ENCODE measurements at regions not wholly inside any gene's neighbourhood (a gene's known extent, or its start where the extent isn't known, plus 50 kb on each side); places are given as distances from the start of the nearest gene placed in this dataset.
A peak's percentile ranks its signal among the peaks of the same experiment; 100 is the strongest.
"Not testable (repeated sequence)": the region's sequence is repeated elsewhere in the genome, so short reads cannot be mapped to it uniquely, and the experiment has no call there.

DNA sequence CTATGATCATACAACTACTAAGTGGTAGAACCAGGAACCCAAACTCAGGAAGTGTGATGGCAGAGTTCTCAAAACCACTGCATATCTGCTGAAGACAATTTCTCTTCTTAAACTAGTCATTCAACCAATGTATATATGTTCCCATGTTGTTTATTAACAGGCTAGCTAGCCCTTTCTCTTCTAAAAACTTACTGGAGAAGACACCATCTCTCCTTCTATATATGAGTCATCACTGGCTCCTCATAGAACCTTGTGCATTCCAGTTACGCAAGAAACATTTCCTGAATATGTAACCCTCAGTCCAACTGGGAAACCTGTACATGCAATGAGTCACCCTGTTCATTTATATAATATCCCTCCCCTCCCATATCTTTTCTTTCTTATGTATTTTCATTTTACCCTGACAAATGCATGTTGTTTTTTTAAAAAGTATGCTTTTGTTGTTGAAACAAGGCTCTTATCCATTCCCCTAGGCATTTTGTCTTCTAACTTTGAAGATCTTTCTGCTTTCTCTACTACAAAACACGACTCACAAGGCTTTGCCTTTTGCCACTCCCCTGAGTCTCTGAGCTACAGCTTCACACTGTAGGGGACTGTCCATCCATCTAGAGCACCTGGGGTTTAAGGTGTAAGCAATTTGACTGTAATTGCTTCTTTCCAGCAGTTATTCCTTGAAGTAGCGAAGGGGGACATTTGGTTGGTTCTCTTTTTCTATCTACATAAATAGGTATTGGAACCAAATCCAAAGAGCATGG is 119.5 kb downstream of the ANXA1 start:
- ATAC-seq: no peak
- Mint-ChIP-seq H3K4me3 (no peak overlapping the region), H3K9me3 (no peaks in the 10 kb centered on the region), H3K27ac (no peak overlapping the region), H3K4me1 (no peaks in the 10 kb centered on the region), H3K36me3 (no peaks in the 10 kb centered on the region)
- DNase-seq (ENCODE audit: low spot score in 2 of 2): no peak

GRCh38 chr9:73280113-73280512 is 128.4 kb downstream of the ANXA1 start:
- DNase-seq (ENCODE audit: low spot score in 2 of 2) (no peak), ATAC-seq (no peak)
- Mint-ChIP-seq H3K4me3 (no peak overlapping the region), H3K36me3 (no peaks in the 10 kb centered on the region), H3K9me3 (peaks cover 3% of the 10 kb centered on the region), H3K4me1 (no peaks in the 10 kb centered on the region), H3K27ac (no peak overlapping the region)

- no peak for DNase-seq (ENCODE audit: low spot score in 2 of 2)
- no peak overlapping the region for H3K4me3 Mint-ChIP-seq
- H3K4me1 Mint-ChIP-seq: no peaks in the 10 kb centered on the region
- H3K36me3 Mint-ChIP-seq: no peaks in the 10 kb centered on the region
- ATAC-seq: peak; percentile 13
- no peak overlapping the region for H3K27ac Mint-ChIP-seq
- peaks cover 3% of the 10 kb centered on the region for H3K9me3 Mint-ChIP-seq
These were observed 132.7 kb downstream of the ANXA1 start for GRCh38 chr9:73284377-73284776.

DNA sequence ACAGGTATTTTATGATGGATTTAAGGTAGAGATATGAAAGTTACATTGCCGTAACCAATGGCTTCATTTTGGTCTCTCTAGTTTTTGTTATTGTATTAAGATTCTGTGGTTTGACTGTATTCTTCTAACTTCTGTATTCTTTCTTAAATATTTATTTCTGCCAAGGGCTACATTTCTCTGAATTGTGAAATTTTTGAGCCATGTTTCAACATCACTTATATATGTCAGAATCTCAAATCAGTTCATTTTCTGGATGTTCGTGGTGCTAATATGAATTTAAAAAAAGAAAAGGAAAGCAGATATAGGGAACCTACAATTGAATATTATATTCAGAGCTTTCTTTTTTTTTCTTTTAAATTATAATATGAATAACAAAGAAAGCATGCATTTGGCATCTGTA is 142.7 kb downstream of the ANXA1 start:
- Mint-ChIP-seq H3K4me3 (no peak overlapping the region), H3K36me3 (no peaks in the 10 kb centered on the region), H3K27ac (no peak overlapping the region), H3K9me3 (peaks cover 4% of the 10 kb centered on the region), H3K4me1 (no peaks in the 10 kb centered on the region)
- DNase-seq (ENCODE audit: low spot score in 2 of 2): no peak
- no peak for ATAC-seq

DNA sequence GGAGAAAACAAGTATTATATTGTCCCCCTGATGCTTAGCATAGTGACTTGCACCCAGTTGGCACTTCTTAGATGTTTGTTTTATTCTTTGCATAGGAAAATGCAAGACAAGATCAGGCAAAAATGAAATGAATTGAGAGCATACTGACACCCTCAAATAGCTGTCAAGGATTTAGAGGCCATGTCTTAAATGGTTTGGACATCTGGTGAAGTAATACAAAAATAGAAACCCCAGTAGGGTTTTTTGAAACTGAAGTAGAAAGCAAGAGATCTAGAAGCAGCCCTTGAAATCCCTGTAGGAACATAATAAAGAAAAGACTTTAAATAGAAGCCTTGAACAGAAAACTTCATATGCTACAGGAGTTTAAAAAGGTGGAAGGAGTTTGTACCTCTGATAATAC is 174.3 kb downstream of the ANXA1 start:
- Mint-ChIP-seq H3K36me3 (no peaks in the 10 kb centered on the region), H3K4me3 (no peak overlapping the region), H3K27ac (no peak overlapping the region), H3K4me1 (no peaks in the 10 kb centered on the region), H3K9me3 (peaks cover 6% of the 10 kb centered on the region)
- no peak for ATAC-seq
- DNase-seq (ENCODE audit: low spot score in 2 of 2): no peak

GRCh38 chr9:73327149-73327548 is 175.5 kb downstream of the ANXA1 start:
- ATAC-seq (no peak), DNase-seq (ENCODE audit: low spot score in 2 of 2) (no peak)
- no peaks in the 10 kb centered on the region for H3K36me3 Mint-ChIP-seq
- no peaks in the 10 kb centered on the region for H3K4me1 Mint-ChIP-seq
- H3K27ac Mint-ChIP-seq: no peak overlapping the region
- H3K9me3 Mint-ChIP-seq: peaks cover 6% of the 10 kb centered on the region
- H3K4me3 Mint-ChIP-seq: no peak overlapping the region

GRCh38 chr9:73337182-73337581 is 185.5 kb downstream of the ANXA1 start:
- H3K36me3 Mint-ChIP-seq, H3K4me3 Mint-ChIP-seq: not testable (repeated sequence)

DNA sequence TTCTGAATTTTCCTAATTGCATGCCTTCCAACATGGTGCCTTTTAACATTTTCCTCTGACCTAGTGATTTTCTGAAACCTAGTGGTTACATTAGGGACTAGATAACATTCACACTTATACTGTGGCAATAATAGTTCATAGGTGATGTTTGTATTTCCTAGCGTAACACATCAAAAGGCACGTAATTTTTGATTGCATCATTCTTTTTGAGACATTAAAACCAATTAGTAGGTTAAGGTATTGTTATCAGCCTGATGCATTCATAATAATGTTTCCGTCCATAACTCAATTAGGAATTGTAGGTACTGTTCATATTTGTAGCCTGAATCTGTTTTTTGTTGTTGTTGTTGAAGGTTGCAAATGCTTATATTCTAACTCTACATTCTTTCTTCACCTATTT is 192.4 kb downstream of the ANXA1 start:
- Mint-ChIP-seq H3K36me3 (no peaks in the 10 kb centered on the region), H3K4me1 (no peaks in the 10 kb centered on the region), H3K4me3 (no peak overlapping the region), H3K9me3 (no peaks in the 10 kb centered on the region), H3K27ac (no peak overlapping the region)
- DNase-seq (ENCODE audit: low spot score in 2 of 2) (no peak), ATAC-seq (no peak)

More at GRCh38 chr9:73337182-73337581, 185.5 kb downstream of the ANXA1 start:
- H3K9me3 Mint-ChIP-seq; H3K4me1 Mint-ChIP-seq; ATAC-seq; H3K27ac Mint-ChIP-seq; DNase-seq (ENCODE audit: low spot score in 2 of 2): not testable (repeated sequence)

- no peaks in the 10 kb centered on the region for H3K36me3 Mint-ChIP-seq
- ATAC-seq (no peak), DNase-seq (ENCODE audit: low spot score in 2 of 2) (no peak)
- no peak overlapping the region for H3K4me3 Mint-ChIP-seq
- no peak overlapping the region for H3K27ac Mint-ChIP-seq
- peaks cover 3% of the 10 kb centered on the region for H3K9me3 Mint-ChIP-seq
- no peaks in the 10 kb centered on the region for H3K4me1 Mint-ChIP-seq
These were observed 195.5 kb downstream of the ANXA1 start for GRCh38 chr9:73347123-73347522.

DNA sequence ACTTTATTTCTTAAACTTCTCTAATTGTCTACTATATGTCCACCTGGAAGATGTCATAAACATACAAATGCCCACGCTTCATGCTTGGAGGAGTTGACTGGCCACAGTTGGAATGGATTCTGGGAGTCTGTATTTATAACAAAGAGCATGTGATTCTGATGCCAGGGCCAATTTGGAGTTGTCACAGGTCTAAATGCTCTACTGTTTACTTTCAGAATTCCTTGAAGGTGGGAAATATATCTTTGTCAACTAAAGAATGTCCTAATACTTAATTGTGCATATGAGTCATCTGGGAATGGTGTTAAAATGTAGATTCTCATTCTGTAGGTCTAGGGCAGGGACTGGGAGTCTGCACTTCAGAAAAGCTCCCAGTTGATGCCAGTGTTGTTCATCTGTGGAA is 196.1 kb downstream of the ANXA1 start:
- no peak overlapping the region for H3K27ac Mint-ChIP-seq
- no peaks in the 10 kb centered on the region for H3K4me1 Mint-ChIP-seq
- no peaks in the 10 kb centered on the region for H3K36me3 Mint-ChIP-seq
- H3K4me3 Mint-ChIP-seq: no peak overlapping the region
- H3K9me3 Mint-ChIP-seq: peaks cover 3% of the 10 kb centered on the region
- DNase-seq (ENCODE audit: low spot score in 2 of 2) (no peak), ATAC-seq (no peak)

- no peaks in the 10 kb centered on the region for H3K36me3 Mint-ChIP-seq
- DNase-seq (ENCODE audit: low spot score in 2 of 2) (no peak), ATAC-seq (no peak)
- peaks cover 3% of the 10 kb centered on the region for H3K9me3 Mint-ChIP-seq
- no peaks in the 10 kb centered on the region for H3K4me1 Mint-ChIP-seq
- H3K4me3 Mint-ChIP-seq: no peak overlapping the region
- no peak overlapping the region for H3K27ac Mint-ChIP-seq
These were observed 196.8 kb downstream of the ANXA1 start for GRCh38 chr9:73348471-73348870.

- Mint-ChIP-seq H3K4me1 (no peaks in the 10 kb centered on the region), H3K27ac (no peak overlapping the region), H3K4me3 (no peak overlapping the region), H3K9me3 (peaks cover 3% of the 10 kb centered on the region), H3K36me3 (no peaks in the 10 kb centered on the region)
- no peak for ATAC-seq
- DNase-seq (ENCODE audit: low spot score in 2 of 2): no peak
These were observed 197.8 kb downstream of the ANXA1 start for GRCh38 chr9:73349476-73349875.

- ATAC-seq (no peak), DNase-seq (ENCODE audit: low spot score in 2 of 2) (no peak)
- Mint-ChIP-seq H3K4me3 (no peak overlapping the region), H3K27ac (no peak overlapping the region), H3K4me1 (no peaks in the 10 kb centered on the region), H3K9me3 (no peaks in the 10 kb centered on the region), H3K36me3 (no peaks in the 10 kb centered on the region)
These were observed 205.9 kb downstream of the ANXA1 start for GRCh38 chr9:73357607-73358006.

GRCh38 chr9:73370053-73370452 is 218.4 kb downstream of the ANXA1 start:
- no peak for ATAC-seq
- no peak overlapping the region for H3K27ac Mint-ChIP-seq
- DNase-seq (ENCODE audit: low spot score in 2 of 2): no peak

DNA sequence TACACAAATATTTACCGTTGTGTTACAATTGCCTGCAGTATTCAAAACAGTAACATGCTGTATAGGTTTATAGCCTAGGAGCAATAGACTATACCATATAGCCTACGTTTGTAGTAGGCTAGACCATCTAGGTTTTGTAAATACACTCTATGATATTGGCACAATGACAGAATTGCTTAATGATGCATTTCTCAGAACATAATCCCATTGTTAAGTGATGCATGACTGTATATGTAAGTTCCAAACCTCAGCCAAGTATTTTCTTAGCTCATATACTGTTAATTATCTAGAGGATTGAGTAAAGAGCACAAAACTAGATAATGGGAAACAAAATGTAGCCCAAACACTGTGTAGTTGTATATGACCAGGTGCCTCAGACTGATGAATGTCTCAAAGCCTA is 220.1 kb downstream of the ANXA1 start:
- Mint-ChIP-seq H3K9me3 (peaks cover 2% of the 10 kb centered on the region), H3K27ac (no peak overlapping the region), H3K36me3 (no peaks in the 10 kb centered on the region), H3K4me1 (no peaks in the 10 kb centered on the region), H3K4me3 (no peak overlapping the region)
- DNase-seq (ENCODE audit: low spot score in 2 of 2) (no peak), ATAC-seq (no peak)

More at GRCh38 chr9:73370053-73370452, 218.4 kb downstream of the ANXA1 start:
- H3K36me3 Mint-ChIP-seq: no peaks in the 10 kb centered on the region
- H3K4me3 Mint-ChIP-seq: no peak overlapping the region
- peaks cover 2% of the 10 kb centered on the region for H3K9me3 Mint-ChIP-seq
- no peaks in the 10 kb centered on the region for H3K4me1 Mint-ChIP-seq

- H3K4me1 Mint-ChIP-seq: no peaks in the 10 kb centered on the region
- DNase-seq (ENCODE audit: low spot score in 2 of 2) (no peak), ATAC-seq (no peak)
- no peak overlapping the region for H3K27ac Mint-ChIP-seq
- no peaks in the 10 kb centered on the region for H3K9me3 Mint-ChIP-seq
- H3K4me3 Mint-ChIP-seq: no peak overlapping the region
- no peaks in the 10 kb centered on the region for H3K36me3 Mint-ChIP-seq
These were observed 228.7 kb downstream of the ANXA1 start for GRCh38 chr9:73380411-73380810.

Data from stimulated activated effector memory CD8-positive, alpha-beta T cell treated with anti-CD3 and anti-CD28 coated beads, Interleukin-12 subunit alpha, Interleukin-12 subunit beta, amount 100 ng/mL, for 72 hours (primary cell).